H1 (cell line): ENCODE measurements at regions not wholly inside any gene's neighbourhood (a gene's known extent, or its start where the extent isn't known, plus 50 kb on each side); places are given as distances from the start of the nearest gene placed in this dataset.

Source experiments
- CTCF ChIA-PET: fragments of 300-600 bp; sonication (Branson Sonifier 250); formaldehyde crosslinking; loops from one replicate; lab custom pipeline; 2021; ENCODE audit not compliant: partially characterized antibody; lab: Charles Lee
- POLR2A ChIA-PET: fragments of 300-600 bp; sonication (Branson Sonifier 250); formaldehyde crosslinking; loops from one replicate; lab custom pipeline; 2021; ENCODE audit warnings: inconsistent platforms; ENCODE audit not compliant: partially characterized antibody; lab: Charles Lee
- DNase-seq, 2 experiments: peaks; one replicate each; pipeline versions ENCODE4 v3.0.0 to v3.0.0-alpha.2; 2010 to 2022; ENCODE audit warnings: low spot score in 2 of 2, low read depth in 1 of 2, mixed read lengths in 1 of 2
- FAIRE-seq: peaks from 2 replicates; lab custom pipeline; 2011; peaks lifted over from hg19 to GRCh38; lab: Jason Lieb, UNC
- H2AFZ ChIP-seq: 2 replicates; pipeline ENCODE4 v1.8.1; 2012; ENCODE audit warnings: low read length, inconsistent platforms
- H2AK5ac ChIP-seq: 2 replicates; pipeline ENCODE4 v1.6.1; 2013; ENCODE audit warnings: low read depth, low read length
- H2BK120ac ChIP-seq: replicated peaks from 2 replicates; pipeline ENCODE3; 2013; ENCODE audit warnings: low read depth, low read length, inconsistent platforms
- H2BK12ac ChIP-seq: 2 replicates; pipeline ENCODE4 v1.6.1; 2013; ENCODE audit warnings: low read depth, low read length
- H2BK15ac ChIP-seq: 2 replicates; pipeline ENCODE4 v1.6.1; 2013; ENCODE audit warnings: low read length
- H2BK20ac ChIP-seq: 2 replicates; pipeline ENCODE4 v1.6.1; 2013; ENCODE audit warnings: low read length
- H2BK5ac ChIP-seq: 2 replicates; pipeline ENCODE4 v1.6.1; 2013; ENCODE audit warnings: low read depth, low read length
- H3K14ac ChIP-seq: 2 replicates; pipeline ENCODE4 v1.6.1; 2013; ENCODE audit warnings: inconsistent platforms; ENCODE audit not compliant: insufficient read length
- H3K18ac ChIP-seq: 2 replicates; pipeline ENCODE4 v1.6.1; 2013; ENCODE audit warnings: low read length; ENCODE audit errors: extremely low read depth
- H3K23ac ChIP-seq: 2 replicates; pipeline ENCODE4 v1.6.1; 2013; ENCODE audit warnings: inconsistent platforms; ENCODE audit not compliant: insufficient read length
- H3K23me2 ChIP-seq: 2 replicates; pipeline ENCODE4 v1.6.1; 2013; ENCODE audit warnings: low read depth, low read length
- H3K27ac ChIP-seq: 2 replicates; pipeline ENCODE4 v1.6.1; 2011; ENCODE audit warnings: low read depth, low read length, inconsistent platforms
- H3K27me3 ChIP-seq, 4 experiments: replicated peaks in 1 of 4; 1 replicate in 1 of 4; 2 replicates in 3 of 4; pipeline versions ENCODE4 v1.6.1 to v1.8.1; 2011 to 2013; ENCODE audit warnings: low read length in 3 of 4, mild to moderate bottlenecking in 3 of 4, inconsistent platforms in 2 of 4, mixed read lengths in 2 of 4, moderate library complexity in 1 of 4; ENCODE audit not compliant: control insufficient read depth in 3 of 4, insufficient read depth in 3 of 4; ENCODE audit errors: extremely low read depth in 1 of 4
- H3K36me3 ChIP-seq, 4 experiments: 2 replicates each; pipeline versions ENCODE4 v1.6.1 to v1.8.1; 2011 to 2013; ENCODE audit warnings: mild to moderate bottlenecking in 4 of 4, low read length in 3 of 4, moderate library complexity in 2 of 4, control low read depth in 1 of 4, inconsistent platforms in 1 of 4; ENCODE audit not compliant: insufficient read depth in 4 of 4, control insufficient read depth in 2 of 4
- H3K4ac ChIP-seq: replicated peaks from 2 replicates; pipeline ENCODE3; 2013; ENCODE audit warnings: low read length, low read depth, mixed read lengths, inconsistent platforms; ENCODE audit not compliant: insufficient read length
- H3K4me1 ChIP-seq, 4 experiments: replicated peaks in 1 of 4; 1 replicate in 1 of 4; 2 replicates in 3 of 4; pipeline versions ENCODE4 v1.6.1 to v1.8.1; 2011 to 2013; ENCODE audit warnings: low read length in 3 of 4, inconsistent platforms in 2 of 4, mixed read lengths in 1 of 4; ENCODE audit not compliant: insufficient read depth in 4 of 4, control insufficient read depth in 3 of 4
- H3K4me2 ChIP-seq, 2 experiments: 2 replicates each; pipeline versions ENCODE4 v1.6.1 to v1.8.1; 2011 to 2013; ENCODE audit warnings: low read depth in 2 of 2, low read length in 2 of 2, control low read depth in 1 of 2, inconsistent platforms in 1 of 2, mild to moderate bottlenecking in 1 of 2; ENCODE audit not compliant: insufficient read depth in 1 of 2
- H3K4me3 ChIP-seq, 4 experiments: fragments of 200-600, 300-600 bp in 1 of 4; sonication (generic), shearing (Covaris generic), sonication (Bioruptor Twin) in 1 of 4; 2 replicates each; pipeline versions ENCODE4 v1.5.1 to v1.8.1; 2011 to 2016; ENCODE audit warnings: low read length in 4 of 4, low read depth in 3 of 4, control low read depth in 2 of 4, inconsistent platforms in 2 of 4, mild to moderate bottlenecking in 2 of 4, mixed read lengths in 1 of 4, moderate library complexity in 1 of 4; ENCODE audit not compliant: insufficient read depth in 2 of 4; ENCODE audit errors: extremely low read depth in 1 of 4
- H3K56ac ChIP-seq: replicated peaks from 2 replicates; pipeline ENCODE3; 2013; ENCODE audit warnings: low read depth, mild to moderate bottlenecking, mixed read lengths, low read length, inconsistent platforms; ENCODE audit not compliant: insufficient read length
- H3K79me1 ChIP-seq: 2 replicates; pipeline ENCODE4 v1.6.1; 2013; ENCODE audit warnings: low read depth, low read length, control low read depth
- H3K79me2 ChIP-seq, 2 experiments: 2 replicates each; pipeline versions ENCODE4 v1.6.1 to v1.8.1; 2012 to 2013; ENCODE audit warnings: low read length in 2 of 2, mild to moderate bottlenecking in 2 of 2, inconsistent platforms in 1 of 2; ENCODE audit not compliant: insufficient read depth in 2 of 2, control insufficient read depth in 1 of 2
- H3K9ac ChIP-seq, 4 experiments: replicated peaks in 1 of 4; 1 replicate in 1 of 4; 2 replicates in 3 of 4; pipeline versions ENCODE4 v1.6.1 to v1.8.1; 2011 to 2013; ENCODE audit warnings: low read depth in 3 of 4, low read length in 3 of 4, control low read depth in 2 of 4, mild to moderate bottlenecking in 2 of 4, moderate library complexity in 2 of 4, inconsistent platforms in 1 of 4; ENCODE audit errors: extremely low read depth in 1 of 4
- H3K9me3 ChIP-seq, 2 experiments: 2 replicates each; pipeline versions ENCODE4 v1.6.1 to v1.8.1; 2012 to 2013; ENCODE audit warnings: mild to moderate bottlenecking in 2 of 2, moderate library complexity in 2 of 2, control low read depth in 1 of 2, inconsistent platforms in 1 of 2, low read depth in 1 of 2, low read length in 1 of 2, mixed read lengths in 1 of 2; ENCODE audit not compliant: insufficient read depth in 2 of 2
- H4K20me1 ChIP-seq, 2 experiments: replicated peaks in 1 of 2; 2 replicates each; pipeline versions ENCODE3 to v1.8.1; 2011 to 2013; ENCODE audit warnings: inconsistent platforms in 2 of 2, low read length in 2 of 2, mild to moderate bottlenecking in 1 of 2; ENCODE audit not compliant: insufficient read depth in 2 of 2, control insufficient read depth in 1 of 2
- H4K5ac ChIP-seq: 2 replicates; pipeline ENCODE4 v1.6.1; 2013; ENCODE audit warnings: low read length, low read depth, mixed read lengths, inconsistent platforms; ENCODE audit not compliant: insufficient read length
- H4K8ac ChIP-seq: 2 replicates; pipeline ENCODE4 v1.8.0; 2013; ENCODE audit warnings: mild to moderate bottlenecking, moderate library complexity, low read length, inconsistent platforms; ENCODE audit not compliant: insufficient read depth; ENCODE audit errors: extremely low read depth
- H4K91ac ChIP-seq: replicated peaks from 2 replicates; pipeline ENCODE3; 2013; ENCODE audit warnings: low read length, mixed read lengths, inconsistent platforms; ENCODE audit not compliant: insufficient read length
- BACH1 ChIP-seq: IDR thresholded peaks from 2 replicates; pipeline ENCODE4 v1.6.1; 2012; ENCODE audit warnings: low read length, improper control_type of control experiment
- JUN ChIP-seq: IDR thresholded peaks from 2 replicates; pipeline ENCODE4 v1.6.1; 2011; ENCODE audit warnings: low read depth, mild to moderate bottlenecking, improper control_type of control experiment, low read length
- PHF8 ChIP-seq: fragments of 200-600 bp; sonication (generic); conservative IDR thresholded peaks from 2 replicates; pipeline ENCODE4 v1.7.1; 2012; ENCODE audit warnings: low read depth, mild to moderate bottlenecking, inconsistent platforms, low read length, moderate library complexity
- TAF1 ChIP-seq: IDR thresholded peaks from 2 replicates; pipeline ENCODE4 v1.6.1; 2011; ENCODE audit warnings: mild to moderate bottlenecking, low read depth, low read length
- TBP ChIP-seq: IDR thresholded peaks from 2 replicates; pipeline ENCODE4 v1.6.1; 2011; ENCODE audit warnings: low read depth, low read length, improper control_type of control experiment
- WGBS, 2 experiments: shearing (Covaris generic) in 1 of 2; methylation state at CpG; one replicate each; pipeline versions ENCODE4 v1.1.6 to v1.1.7; 2013 to 2015; ENCODE audit warnings: low lambda C conversion rate in 2 of 2, mixed read lengths in 2 of 2, inconsistent platforms in 1 of 2, low coverage in 1 of 2, missing lambda C conversion rate in 1 of 2; ENCODE audit not compliant: insufficient replicate concordance in 2 of 2, insufficient coverage in 1 of 2, insufficient read length in 1 of 2; ENCODE audit errors: extremely low coverage in 1 of 2, missing lambda C conversion rate in 1 of 2; 5-methylcytosine and 5-hydroxymethylcytosine counted together
- TF ChIP-seq, protein P1 (sequence below): IDR thresholded peaks from 2 replicates; pipeline ENCODE4 v1.6.1; 2012; ENCODE audit warnings: inconsistent platforms

DNA sequence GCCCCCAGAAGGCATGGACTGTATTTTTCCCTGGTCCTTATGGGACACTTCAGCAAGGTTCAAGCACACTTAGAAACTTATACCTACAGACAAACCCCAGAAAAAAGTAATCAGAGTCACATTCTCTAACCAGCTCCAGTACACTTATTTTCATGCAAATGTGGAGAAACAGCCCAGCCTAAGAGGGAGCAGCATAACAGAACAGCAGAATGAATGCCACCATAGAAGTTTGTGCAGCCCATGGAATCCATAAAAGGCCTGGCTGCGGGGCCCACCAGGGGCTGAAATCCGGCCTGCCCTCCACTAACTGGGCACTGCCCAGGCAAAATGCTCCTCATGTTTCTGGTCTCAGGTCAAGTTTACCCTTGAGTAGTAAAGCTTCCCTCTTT, 60.4 kb upstream of the ATP1A1 start:
- Histone ChIP-seq H2BK12ac (no peak overlapping the region), H4K91ac (no peak overlapping the region), H2AFZ (no peak overlapping the region), H3K14ac (no peak overlapping the region), H4K8ac (no peak overlapping the region), H3K79me2 (no peaks in the 10 kb centered on the region), H3K27ac (no peak overlapping the region), H3K9me3 (no peaks in the 10 kb centered on the region), H3K18ac (no peak overlapping the region), H3K79me1 (no peaks in the 10 kb centered on the region), H4K5ac (no peak overlapping the region), H2BK20ac (no peak overlapping the region), H3K9ac (no peak overlapping the region), H3K56ac (no peak overlapping the region), H3K23me2 (no peaks in the 10 kb centered on the region), H2BK120ac (no peak overlapping the region), H2BK15ac (no peak overlapping the region), H3K27me3 (no peaks in the 10 kb centered on the region), H4K20me1 (no peaks in the 10 kb centered on the region), H2BK5ac (no peak overlapping the region), H3K23ac (no peak overlapping the region), H3K4ac (no peak overlapping the region), H3K4me2 (no peak overlapping the region), H3K36me3 (no peaks in the 10 kb centered on the region), H3K4me1 (peaks cover 3 to 10% (median 8%) of the 10 kb centered on the region in 4 experiments), H3K4me3 (no peak overlapping the region), H2AK5ac (no peak overlapping the region)
- ChIA-PET POLR2A (no interaction called here), CTCF (interaction anchor here (0.7 to 1.6 kb wide), 7 partner anchors 12 to 181 kb away, joined by 3 to 4 read pairs (median 3); no protein-coding TSS in a partner anchor)
- FAIRE-seq: no peak
- WGBS, 2 experiments: 90% methylated on average over 2 of the region's 2 CpGs; no CpG with 5 or more reads in 1 of the 2 experiments
- DNase-seq: no peak
- TF ChIP-seq TAF1: no peak
- no peak for TF ChIP-seq PHF8
- no peak for TF ChIP-seq JUN
- TF ChIP-seq, protein P1, sequence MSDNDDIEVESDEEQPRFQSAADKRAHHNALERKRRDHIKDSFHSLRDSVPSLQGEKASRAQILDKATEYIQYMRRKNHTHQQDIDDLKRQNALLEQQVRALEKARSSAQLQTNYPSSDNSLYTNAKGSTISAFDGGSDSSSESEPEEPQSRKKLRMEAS: no peak
- TF ChIP-seq BACH1: no peak
- TF ChIP-seq TBP: no peak
